HFFc6 (cell line): ENCODE measurements at regions not wholly inside any gene's neighbourhood (a gene's known extent, or its start where the extent isn't known, plus 50 kb on each side); places are given as distances from the start of the nearest gene placed in this dataset.

Experiments used
- DNase-seq: peaks from one replicate; pipeline ENCODE4 v3.0.0-alpha.2; 2018
- H3K27ac Mint-ChIP-seq: 2 replicates; pipeline ENCODE4 v1.8.0; 2020; ENCODE audit warnings: mild to moderate bottlenecking, mixed read lengths
- H3K27me3 Mint-ChIP-seq: 2 replicates; pipeline ENCODE4 v1.8.0; 2021; ENCODE audit warnings: mild to moderate bottlenecking, moderate library complexity, mixed read lengths; ENCODE audit not compliant: insufficient read depth
- H3K36me3 Mint-ChIP-seq: 2 replicates; pipeline ENCODE4 v1.8.0; 2021; ENCODE audit warnings: low read depth, mixed read lengths
- H3K4me1 Mint-ChIP-seq: 2 replicates; pipeline ENCODE4 v1.8.0; 2020; ENCODE audit warnings: low read depth, mixed read lengths
- H3K4me3 Mint-ChIP-seq: 2 replicates; pipeline ENCODE4 v1.8.0; 2020; ENCODE audit warnings: mild to moderate bottlenecking, moderate library complexity, mixed read lengths
- H3K9me3 Mint-ChIP-seq: 2 replicates; pipeline ENCODE4 v1.8.0; 2020; ENCODE audit warnings: mild to moderate bottlenecking, mixed read lengths
- TF ChIP-seq, protein P1 (sequence below): fragments of 200-600 bp; sonication (generic); IDR thresholded peaks from 2 replicates; pipeline ENCODE4 v1.5.0; 2021; ENCODE audit warnings: antibody characterized with exemption, mild to moderate bottlenecking

DNA sequence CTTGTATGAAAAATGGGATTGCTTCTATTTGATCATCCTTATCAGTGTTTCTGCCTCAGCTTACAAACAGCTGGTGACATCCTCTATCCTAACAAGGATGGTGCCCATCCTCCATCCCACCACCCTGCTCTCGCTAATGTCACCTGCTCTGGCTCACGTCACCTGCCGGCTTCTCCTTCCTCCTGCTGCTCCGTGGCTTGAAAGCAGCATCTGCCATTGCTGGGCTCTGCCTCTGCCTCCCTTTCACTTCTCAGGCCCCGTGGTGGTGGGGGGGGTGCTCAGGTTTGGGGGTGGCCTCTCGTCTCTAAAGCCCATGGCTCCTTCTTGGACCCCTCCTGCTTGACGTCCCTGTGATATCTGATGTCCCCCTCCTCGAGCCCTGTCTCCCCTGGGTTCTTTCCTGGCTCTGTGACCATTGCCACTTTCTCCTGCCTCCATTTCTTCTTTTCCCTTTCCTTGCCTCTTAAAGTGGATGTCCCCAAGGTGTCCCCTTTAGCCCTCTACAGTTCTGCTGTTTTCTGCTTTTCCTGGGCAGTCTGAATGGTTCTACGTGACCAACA lies 135.5 kb upstream of the ERRFI1 start:
- Mint-ChIP-seq H3K4me1 (no peaks in the 10 kb centered on the region), H3K36me3 (no peaks in the 10 kb centered on the region), H3K27me3 (peaks cover 24% of the 10 kb centered on the region), H3K27ac (no peak overlapping the region), H3K9me3 (no peaks in the 10 kb centered on the region), H3K4me3 (no peak overlapping the region)
- DNase-seq, result no peak
- TF ChIP-seq, protein P1, sequence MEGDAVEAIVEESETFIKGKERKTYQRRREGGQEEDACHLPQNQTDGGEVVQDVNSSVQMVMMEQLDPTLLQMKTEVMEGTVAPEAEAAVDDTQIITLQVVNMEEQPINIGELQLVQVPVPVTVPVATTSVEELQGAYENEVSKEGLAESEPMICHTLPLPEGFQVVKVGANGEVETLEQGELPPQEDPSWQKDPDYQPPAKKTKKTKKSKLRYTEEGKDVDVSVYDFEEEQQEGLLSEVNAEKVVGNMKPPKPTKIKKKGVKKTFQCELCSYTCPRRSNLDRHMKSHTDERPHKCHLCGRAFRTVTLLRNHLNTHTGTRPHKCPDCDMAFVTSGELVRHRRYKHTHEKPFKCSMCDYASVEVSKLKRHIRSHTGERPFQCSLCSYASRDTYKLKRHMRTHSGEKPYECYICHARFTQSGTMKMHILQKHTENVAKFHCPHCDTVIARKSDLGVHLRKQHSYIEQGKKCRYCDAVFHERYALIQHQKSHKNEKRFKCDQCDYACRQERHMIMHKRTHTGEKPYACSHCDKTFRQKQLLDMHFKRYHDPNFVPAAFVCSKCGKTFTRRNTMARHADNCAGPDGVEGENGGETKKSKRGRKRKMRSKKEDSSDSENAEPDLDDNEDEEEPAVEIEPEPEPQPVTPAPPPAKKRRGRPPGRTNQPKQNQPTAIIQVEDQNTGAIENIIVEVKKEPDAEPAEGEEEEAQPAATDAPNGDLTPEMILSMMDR, result no peak

DNA sequence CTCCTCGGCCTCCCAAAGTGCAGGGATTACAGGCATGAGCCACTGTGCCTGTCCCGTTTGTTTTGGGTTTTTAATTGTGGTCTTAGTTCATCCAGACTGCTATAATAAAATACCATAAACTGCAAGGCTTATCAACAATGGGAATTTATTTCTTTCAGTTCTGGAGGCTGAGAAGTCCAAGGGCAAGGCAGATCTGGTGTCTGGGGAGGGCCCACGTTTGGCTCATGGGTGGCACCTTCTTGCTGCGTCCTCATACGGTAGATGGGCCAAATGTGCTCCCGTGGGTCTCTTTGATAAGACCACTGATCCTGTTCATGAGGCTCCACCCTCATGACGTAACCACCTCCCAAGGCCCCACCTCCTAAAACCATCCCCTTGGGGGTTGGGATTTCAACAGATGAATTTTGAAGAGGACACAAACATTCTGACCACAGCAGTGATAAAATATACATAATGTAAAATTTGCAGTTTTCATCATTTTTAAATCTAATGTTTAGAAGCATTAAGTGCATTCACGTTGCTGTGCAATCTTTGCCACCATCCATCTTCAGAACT lies 133.4 kb upstream of the ERRFI1 start:
- DNase-seq, result no peak
- Mint-ChIP-seq H3K4me3 (no peak overlapping the region), H3K27ac (no peak overlapping the region), H3K36me3 (no peaks in the 10 kb centered on the region), H3K9me3 (no peaks in the 10 kb centered on the region), H3K4me1 (peaks cover 6% of the 10 kb centered on the region; the same call in 1 of the 2 replicates), H3K27me3 (peaks cover 25% of the 10 kb centered on the region)
- TF ChIP-seq, protein P1, result no peak

DNA sequence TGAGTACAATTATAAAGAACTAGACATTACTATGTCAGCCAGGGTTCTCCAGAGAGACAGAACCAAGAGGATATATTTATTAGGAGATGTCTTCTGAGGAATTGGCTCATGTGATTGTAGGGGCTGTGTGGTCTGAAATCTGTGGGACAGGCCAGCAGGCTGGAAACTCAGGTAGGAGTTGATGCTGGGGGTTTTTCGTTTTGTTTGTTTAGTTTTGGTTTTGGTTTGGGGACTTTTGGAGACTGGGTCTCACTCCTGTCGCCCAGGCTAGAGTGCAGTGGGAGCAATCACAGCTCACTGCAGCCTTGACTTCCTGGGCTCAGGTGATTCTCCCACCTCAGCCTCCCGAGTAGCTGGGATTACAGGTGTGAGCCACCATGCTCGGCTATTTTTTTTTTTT lies 132.9 kb upstream of the ERRFI1 start:
- no peak for DNase-seq
- Mint-ChIP-seq H3K4me1 (peaks cover 6% of the 10 kb centered on the region; the same call in 1 of the 2 replicates), H3K4me3 (no peak overlapping the region)

DNA sequence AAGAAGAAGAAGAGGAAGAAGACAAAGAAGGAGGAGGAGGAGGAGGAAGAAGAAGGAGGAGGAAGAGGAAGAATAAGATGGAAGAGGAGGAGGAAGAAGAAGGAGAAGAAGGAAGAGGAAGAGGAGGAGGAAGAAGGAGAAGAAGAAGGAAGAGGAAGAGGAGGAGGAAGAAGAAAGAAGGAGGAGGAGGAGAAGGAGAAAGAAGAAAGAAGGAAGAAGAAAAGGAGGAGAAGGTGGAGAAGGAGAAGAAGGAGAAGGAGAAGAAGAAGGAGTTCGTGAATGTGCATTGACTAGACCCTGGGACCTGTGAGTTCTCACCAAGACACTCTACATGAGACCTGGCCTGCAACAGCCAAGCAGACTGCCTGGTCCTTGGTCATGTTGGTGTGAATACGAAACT lies 131.7 kb upstream of the ERRFI1 start:
- no peak for DNase-seq
- TF ChIP-seq, protein P1, result no peak
- Mint-ChIP-seq H3K4me1 (peaks cover 6% of the 10 kb centered on the region; the same call in 1 of the 2 replicates), H3K27me3 (peaks cover 22% of the 10 kb centered on the region), H3K36me3 (peaks cover 10% of the 10 kb centered on the region), H3K4me3 (no peak overlapping the region), H3K27ac (no peak overlapping the region), H3K9me3 (peaks cover 11% of the 10 kb centered on the region)

More for the DNA sequence above, 132.9 kb upstream of the ERRFI1 start:
- TF ChIP-seq, protein P1, result no peak
- Mint-ChIP-seq H3K27me3 (peaks cover 22% of the 10 kb centered on the region), H3K27ac (no peak overlapping the region), H3K9me3 (no peaks in the 10 kb centered on the region), H3K36me3 (no peaks in the 10 kb centered on the region)

DNA sequence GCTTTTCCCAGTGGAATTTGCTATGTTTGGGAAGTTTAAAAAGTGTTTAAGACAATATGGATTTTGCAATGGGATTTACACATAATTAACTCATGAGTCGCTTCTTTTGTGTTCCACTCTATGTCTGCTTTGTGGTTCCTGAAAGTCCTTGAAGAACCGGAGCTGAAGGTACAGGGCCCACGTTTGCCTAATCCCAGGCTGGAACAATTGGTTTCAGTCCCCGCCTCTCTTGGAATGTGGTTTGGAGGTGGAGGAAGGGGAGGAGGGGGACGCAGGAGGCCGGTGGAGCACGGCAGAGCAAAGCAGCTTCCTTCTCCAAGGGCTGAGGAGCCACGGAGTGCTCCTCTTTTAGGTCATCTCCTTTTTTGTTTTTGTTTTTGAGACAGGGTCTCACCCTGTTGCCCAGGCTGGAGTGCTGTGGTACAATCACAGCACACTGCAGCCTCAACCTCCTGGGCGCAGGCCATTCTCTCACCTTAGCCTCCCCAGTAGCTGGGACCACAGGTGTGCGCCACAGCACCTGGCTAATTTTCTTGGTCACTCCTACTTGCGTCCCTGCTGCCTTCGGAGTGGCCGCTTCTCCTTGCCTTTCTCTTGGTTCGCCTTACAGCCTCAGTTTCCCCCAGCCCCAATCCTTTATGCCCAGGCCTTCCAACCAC lies 129.5 kb upstream of the ERRFI1 start:
- H3K4me1 Mint-ChIP-seq, result peaks cover 6% of the 10 kb centered on the region; the same call in 1 of the 2 replicates

More for the DNA sequence above, 129.5 kb upstream of the ERRFI1 start:
- TF ChIP-seq, protein P1, result no peak
- DNase-seq, result no peak
- H3K4me3 Mint-ChIP-seq, result no peak overlapping the region
- peaks cover 12% of the 10 kb centered on the region for H3K9me3 Mint-ChIP-seq
- H3K36me3 Mint-ChIP-seq, result peaks cover 10% of the 10 kb centered on the region
- H3K27me3 Mint-ChIP-seq, result peaks cover 16% of the 10 kb centered on the region
- no peak overlapping the region for H3K27ac Mint-ChIP-seq
